Left lung (tissue), 4 donors: ENCODE measurements at regions not wholly inside any gene's neighbourhood (a gene's known extent, or its start where the extent isn't known, plus 50 kb on each side); places are given as distances from the start of the nearest gene placed in this dataset.

ENCODE experiments used
- ATAC-seq: fragments of 200-7000 bp; cut with Tn5 transposase; one replicate; pipeline ENCODE4 v1.9.1; 2020; ENCODE audit warnings: moderate library complexity
- DNase-seq, 4 donors: peaks; one replicate each; pipeline ENCODE4 v3.0.0-alpha.2; 2013 to 2020
- H3K27ac ChIP-seq, 2 donors: fragments of 200-600 bp; sonication (generic) in 1 of 2; one replicate each; pipeline versions ENCODE4 v1.5.0 to v1.8.0; 2020 to 2021
- H3K27me3 ChIP-seq, 2 donors: fragments of 200-600 bp; sonication (generic) in 1 of 2; one replicate each; pipeline versions ENCODE4 v1.5.0 to v1.8.0; 2020 to 2021
- H3K36me3 ChIP-seq, 2 donors: fragments of 200-600 bp; sonication (generic) in 1 of 2; one replicate each; pipeline versions ENCODE4 v1.5.0 to v1.8.0; 2020 to 2021
- H3K4me1 ChIP-seq, 2 donors: fragments of 200-600 bp; one replicate each; pipeline ENCODE4 v1.8.0; 2021
- H3K4me3 ChIP-seq, 2 donors: fragments of 200-600 bp; sonication (generic) in 1 of 2; one replicate each; pipeline versions ENCODE4 v1.5.0 to v1.8.0; 2020 to 2021; ENCODE audit warnings: mild to moderate bottlenecking in 1 of 2
- H3K9me3 ChIP-seq, 2 donors: fragments of 200-600 bp; sonication (generic) in 1 of 2; one replicate each; pipeline versions ENCODE4 v1.5.0 to v1.8.0; 2020 to 2021
- intact Hi-C, 2 donors: fragments of 100-400 bp; cut with DNase I; formaldehyde crosslinking; loops; one replicate each; pipeline versions ENCODE4 v1.11.2 to v1.14.2; 2022
- TF ChIP-seq, protein P1 (sequence below), 2 donors: fragments of 200-600 bp; sonication (generic) in 1 of 2; IDR thresholded peaks; one replicate each; pipeline versions ENCODE4 v1.5.0 to v1.8.0; 2021; ENCODE audit warnings: antibody characterized with exemption in 2 of 2
- donor health status: DM: no; HTN: yes; CAD: no.
- donor health status: DM: no; HTN: no; CAD: no.

DNA sequence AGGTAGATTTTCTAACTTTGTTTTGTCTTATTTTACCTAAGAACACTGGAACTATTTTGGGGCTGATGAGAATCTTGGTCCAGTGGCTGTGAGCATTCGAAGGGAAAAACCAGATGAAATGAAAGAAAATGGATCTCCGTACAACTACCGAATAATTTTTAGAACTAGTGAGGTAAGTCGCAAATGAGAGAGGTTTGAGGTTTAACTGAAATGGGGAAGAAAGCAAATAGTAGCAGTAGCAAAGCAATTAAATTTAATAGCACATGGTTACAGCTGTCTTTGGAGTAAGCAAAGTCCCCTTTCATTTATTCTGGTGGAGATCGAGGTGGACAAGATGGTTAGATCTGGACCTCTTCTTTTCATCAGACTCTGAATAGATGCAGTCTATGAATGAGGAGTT is 313.5 kb upstream of the RGS6 start:
- Histone ChIP-seq H3K27me3 (no peaks in the 10 kb centered on the region), H3K9me3 (no peaks in the 10 kb centered on the region)
- intact Hi-C loops = no loop called here

DNA sequence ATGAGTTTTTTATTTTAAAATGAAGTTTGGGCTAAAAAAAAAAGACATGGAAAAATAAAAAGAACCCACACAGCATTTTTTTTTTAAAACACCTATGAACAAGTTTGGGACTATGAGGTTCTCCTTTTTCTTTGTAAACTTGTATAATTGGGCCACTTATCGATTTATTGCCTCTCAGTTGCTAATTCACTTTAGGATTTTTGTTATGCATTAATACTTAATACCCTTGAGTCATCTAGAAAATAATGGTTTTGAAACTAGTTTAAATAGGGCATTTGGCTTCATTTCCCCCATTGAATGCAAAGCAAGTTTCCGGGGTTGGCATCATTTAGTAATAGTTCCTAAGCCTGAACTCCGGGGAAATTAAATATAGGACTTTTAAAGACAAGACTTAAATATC is 312.8 kb upstream of the RGS6 start:
- no peak overlapping the region for H3K27ac ChIP-seq
- no peak overlapping the region for H3K4me3 ChIP-seq
- no peak for DNase-seq
- ATAC-seq = no peak
- TF ChIP-seq, protein P1, sequence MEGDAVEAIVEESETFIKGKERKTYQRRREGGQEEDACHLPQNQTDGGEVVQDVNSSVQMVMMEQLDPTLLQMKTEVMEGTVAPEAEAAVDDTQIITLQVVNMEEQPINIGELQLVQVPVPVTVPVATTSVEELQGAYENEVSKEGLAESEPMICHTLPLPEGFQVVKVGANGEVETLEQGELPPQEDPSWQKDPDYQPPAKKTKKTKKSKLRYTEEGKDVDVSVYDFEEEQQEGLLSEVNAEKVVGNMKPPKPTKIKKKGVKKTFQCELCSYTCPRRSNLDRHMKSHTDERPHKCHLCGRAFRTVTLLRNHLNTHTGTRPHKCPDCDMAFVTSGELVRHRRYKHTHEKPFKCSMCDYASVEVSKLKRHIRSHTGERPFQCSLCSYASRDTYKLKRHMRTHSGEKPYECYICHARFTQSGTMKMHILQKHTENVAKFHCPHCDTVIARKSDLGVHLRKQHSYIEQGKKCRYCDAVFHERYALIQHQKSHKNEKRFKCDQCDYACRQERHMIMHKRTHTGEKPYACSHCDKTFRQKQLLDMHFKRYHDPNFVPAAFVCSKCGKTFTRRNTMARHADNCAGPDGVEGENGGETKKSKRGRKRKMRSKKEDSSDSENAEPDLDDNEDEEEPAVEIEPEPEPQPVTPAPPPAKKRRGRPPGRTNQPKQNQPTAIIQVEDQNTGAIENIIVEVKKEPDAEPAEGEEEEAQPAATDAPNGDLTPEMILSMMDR (IDR thresholded peaks at IDR 0.05) = no peak
- no peaks in the 10 kb centered on the region for H3K9me3 ChIP-seq
- peaks cover 0 to 6% of the 10 kb centered on the region in 2 donors for H3K36me3 ChIP-seq
- no peaks in the 10 kb centered on the region for H3K4me1 ChIP-seq
- H3K27me3 ChIP-seq = no peaks in the 10 kb centered on the region
- intact Hi-C loops = no loop called here

More for the DNA sequence above, 313.5 kb upstream of the RGS6 start:
- H3K4me3 ChIP-seq = no peak overlapping the region
- ATAC-seq = no peak
- no peaks in the 10 kb centered on the region for H3K4me1 ChIP-seq
- peaks cover 0 to 1% of the 10 kb centered on the region in 2 donors for H3K36me3 ChIP-seq
- no peak overlapping the region for H3K27ac ChIP-seq
- no peak for DNase-seq
- TF ChIP-seq, protein P1 (IDR thresholded peaks at IDR 0.05) = no peak

DNA sequence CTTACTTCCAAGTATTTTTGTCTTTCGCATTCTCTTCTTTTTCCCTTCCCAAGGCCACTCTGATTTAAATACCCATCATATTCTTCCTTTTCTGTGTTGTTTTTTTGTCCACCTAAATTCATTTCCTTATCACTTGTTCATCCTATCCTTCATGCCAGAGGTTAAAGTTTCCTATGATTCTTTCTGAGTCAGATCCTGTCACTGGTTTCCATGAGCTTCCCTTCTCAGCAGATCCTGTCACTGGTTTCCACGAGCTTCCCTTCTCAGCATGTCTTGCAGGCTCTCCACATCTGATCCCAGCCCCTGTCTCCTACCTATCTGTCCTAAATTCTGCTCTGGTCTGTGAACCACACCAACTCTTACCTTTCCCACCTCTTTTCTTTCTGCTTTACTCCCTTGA is 311.8 kb upstream of the RGS6 start:
- TF ChIP-seq, protein P1 (IDR thresholded peaks at IDR 0.05) = no peak
- H3K27me3 ChIP-seq = no peaks in the 10 kb centered on the region
- H3K9me3 ChIP-seq = no peaks in the 10 kb centered on the region
- DNase-seq (no peak), ATAC-seq (no peak)
- no peaks in the 10 kb centered on the region for H3K4me1 ChIP-seq
- intact Hi-C loops = no loop called here
- peaks cover 0 to 6% of the 10 kb centered on the region in 2 donors for H3K36me3 ChIP-seq
- no peak overlapping the region for H3K4me3 ChIP-seq
- H3K27ac ChIP-seq = no peak overlapping the region

DNA sequence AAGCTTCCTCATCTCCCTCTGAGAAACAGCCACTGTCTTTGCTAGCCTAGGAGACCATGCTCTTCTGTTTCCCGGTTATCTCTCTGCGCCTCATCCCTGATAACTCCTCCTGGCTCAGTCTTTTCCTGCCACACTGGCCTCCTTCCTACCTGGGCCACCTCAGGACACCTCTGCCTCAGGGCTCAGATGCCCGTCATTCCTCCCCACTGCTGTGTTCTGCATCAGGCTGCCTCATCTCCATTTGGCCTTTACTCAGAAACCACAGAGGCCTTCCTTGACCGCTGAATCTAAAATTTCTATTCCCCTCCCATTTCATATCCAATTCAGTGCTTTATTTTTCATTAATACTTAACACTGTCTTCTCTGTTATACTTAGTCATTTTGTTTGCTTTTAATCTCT is 311.0 kb upstream of the RGS6 start:
- Histone ChIP-seq H3K4me3 (no peak overlapping the region), H3K27me3 (no peaks in the 10 kb centered on the region), H3K4me1 (no peaks in the 10 kb centered on the region), H3K9me3 (no peaks in the 10 kb centered on the region), H3K27ac (no peak overlapping the region), H3K36me3 (peaks cover 0 to 6% of the 10 kb centered on the region in 2 donors)
- intact Hi-C loops = no loop called here
- ATAC-seq (no peak), DNase-seq (no peak)
- TF ChIP-seq, protein P1 (IDR thresholded peaks at IDR 0.05) = no peak

DNA sequence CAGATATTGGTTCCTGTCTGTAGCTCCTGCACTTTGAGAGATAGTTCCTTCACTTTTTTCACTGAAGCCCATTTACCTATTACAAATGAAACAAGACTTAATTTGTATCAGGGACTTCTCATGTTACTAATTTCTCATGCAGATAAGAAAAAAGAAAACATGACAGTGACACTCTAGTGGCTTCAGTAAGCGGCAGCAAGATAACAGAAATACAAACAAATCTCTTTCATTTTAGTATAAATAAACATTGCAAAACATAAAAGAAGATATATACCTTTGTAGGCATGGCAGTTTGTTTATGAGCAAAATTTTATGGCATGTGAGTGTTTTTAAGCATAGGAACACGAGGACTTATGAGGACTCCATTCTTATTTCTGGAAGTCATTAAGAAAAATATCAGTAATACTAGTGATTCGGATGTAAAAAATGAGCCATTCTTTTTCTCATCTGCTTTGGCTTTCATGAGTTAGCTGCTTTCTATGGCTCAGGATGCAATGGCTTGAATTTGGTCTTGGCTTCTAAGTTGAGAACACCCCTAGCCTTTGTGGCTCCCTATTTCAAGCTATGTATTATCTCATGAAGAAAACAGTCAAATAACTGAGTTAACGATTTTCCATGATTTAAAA is 310.1 kb upstream of the RGS6 start:
- TF ChIP-seq, protein P1 (IDR thresholded peaks at IDR 0.05) = no peak
- no peaks in the 10 kb centered on the region for H3K27me3 ChIP-seq
- ATAC-seq (no peak), DNase-seq (no peak)
- no peak overlapping the region for H3K27ac ChIP-seq
- intact Hi-C loops = no loop called here
- no peaks in the 10 kb centered on the region for H3K9me3 ChIP-seq
- peaks cover 0 to 6% of the 10 kb centered on the region in 2 donors for H3K36me3 ChIP-seq
- H3K4me3 ChIP-seq = no peak overlapping the region
- no peaks in the 10 kb centered on the region for H3K4me1 ChIP-seq
